ENCODE measurements at regions not wholly inside any gene's neighbourhood (a gene's known extent, or its start where the extent isn't known, plus 50 kb on each side); places are given as distances from the start of the nearest gene placed in this dataset.

DNA sequence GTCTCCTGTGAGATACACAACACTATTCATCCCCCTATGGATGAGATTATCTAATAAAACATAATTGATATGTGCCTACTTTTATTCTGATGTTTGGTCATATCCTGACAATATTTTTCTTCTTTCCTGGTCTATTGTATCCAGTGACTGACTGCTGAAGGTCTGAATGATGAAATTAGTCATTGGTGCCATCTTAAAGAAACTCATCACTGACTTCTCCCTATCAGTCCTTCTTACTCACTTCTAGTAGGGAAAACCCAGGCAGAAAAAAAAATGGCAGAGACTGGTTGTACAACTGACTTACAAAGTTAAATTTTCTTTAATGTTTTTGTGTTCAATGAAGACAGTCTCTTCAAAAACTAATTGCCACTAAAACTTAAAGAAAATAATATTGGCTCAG is 377.4 kb downstream of the HTR7 start:
- H3K36me3 ChIP-seq: no peaks in the 10 kb centered on the region

DNA sequence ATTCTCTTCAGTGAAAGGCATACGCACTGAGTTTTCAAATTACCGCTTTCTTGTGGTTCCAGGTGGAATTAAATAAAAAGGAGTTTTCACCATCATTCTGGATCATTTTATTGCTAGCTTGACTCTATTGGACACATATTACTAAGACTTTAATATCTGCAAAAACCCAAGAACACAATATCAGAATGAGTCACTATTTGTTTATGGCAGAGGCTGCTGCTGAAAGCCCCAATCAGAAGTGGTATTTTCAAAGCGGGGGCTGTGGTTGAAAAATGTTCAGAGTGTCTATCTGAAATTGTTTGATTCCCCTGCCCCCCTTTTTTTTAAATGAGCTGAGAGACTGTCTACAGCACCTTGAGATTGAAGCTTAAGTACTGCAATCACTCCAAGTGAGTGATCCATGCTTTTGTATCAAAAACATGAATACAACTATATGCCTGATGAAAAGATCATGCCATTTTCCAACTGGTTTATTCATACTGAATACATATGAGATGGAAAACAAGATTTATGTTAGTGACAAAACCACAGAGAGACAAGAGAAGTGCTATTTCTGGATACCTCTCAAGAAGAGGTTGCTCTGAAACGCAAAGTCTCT is 376.4 kb downstream of the HTR7 start:
- WGBS, 2 donors: 78 to 81% methylated on average over 4 of the region's 4 CpGs

More for the DNA sequence above, 377.4 kb downstream of the HTR7 start:
- no peak overlapping the region for H3K27ac ChIP-seq
- H3K9me3 ChIP-seq: no peaks in the 10 kb centered on the region
- H3K27me3 ChIP-seq: no peaks in the 10 kb centered on the region
- intact Hi-C loops (cut with DNase I): no loop called here
- H3K4me3 ChIP-seq: no peak overlapping the region
- no peak for TF ChIP-seq POLR2A (IDR thresholded peaks at IDR 0.05)
- TF ChIP-seq, protein P1, sequence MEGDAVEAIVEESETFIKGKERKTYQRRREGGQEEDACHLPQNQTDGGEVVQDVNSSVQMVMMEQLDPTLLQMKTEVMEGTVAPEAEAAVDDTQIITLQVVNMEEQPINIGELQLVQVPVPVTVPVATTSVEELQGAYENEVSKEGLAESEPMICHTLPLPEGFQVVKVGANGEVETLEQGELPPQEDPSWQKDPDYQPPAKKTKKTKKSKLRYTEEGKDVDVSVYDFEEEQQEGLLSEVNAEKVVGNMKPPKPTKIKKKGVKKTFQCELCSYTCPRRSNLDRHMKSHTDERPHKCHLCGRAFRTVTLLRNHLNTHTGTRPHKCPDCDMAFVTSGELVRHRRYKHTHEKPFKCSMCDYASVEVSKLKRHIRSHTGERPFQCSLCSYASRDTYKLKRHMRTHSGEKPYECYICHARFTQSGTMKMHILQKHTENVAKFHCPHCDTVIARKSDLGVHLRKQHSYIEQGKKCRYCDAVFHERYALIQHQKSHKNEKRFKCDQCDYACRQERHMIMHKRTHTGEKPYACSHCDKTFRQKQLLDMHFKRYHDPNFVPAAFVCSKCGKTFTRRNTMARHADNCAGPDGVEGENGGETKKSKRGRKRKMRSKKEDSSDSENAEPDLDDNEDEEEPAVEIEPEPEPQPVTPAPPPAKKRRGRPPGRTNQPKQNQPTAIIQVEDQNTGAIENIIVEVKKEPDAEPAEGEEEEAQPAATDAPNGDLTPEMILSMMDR (IDR thresholded peaks at IDR 0.05): no peak
- no peak for DNase-seq
- H3K4me1 ChIP-seq: peaks cover 0 to 8% (median 0%) of the 10 kb centered on the region in 3 donors

DNA sequence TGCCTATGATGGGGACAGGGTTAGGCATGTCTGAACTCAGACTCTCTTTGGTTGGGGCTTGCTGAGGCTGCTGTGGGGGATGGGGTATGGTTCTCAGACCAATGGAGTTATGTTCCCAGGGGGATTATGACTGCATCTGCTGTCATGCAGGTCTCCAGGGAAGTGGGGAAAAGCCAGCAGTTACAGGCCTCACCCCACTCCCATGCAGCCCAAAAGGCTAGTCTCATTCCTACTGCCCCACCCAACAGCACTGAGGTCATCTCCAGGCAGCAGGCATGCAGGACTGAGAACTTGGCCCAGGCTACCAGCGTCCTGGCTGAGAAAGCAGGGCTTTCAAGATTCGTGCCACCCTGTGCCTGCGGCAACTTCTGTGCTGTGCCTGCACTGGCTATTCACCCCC is 373.3 kb downstream of the HTR7 start:
- intact Hi-C loops (cut with DNase I): no loop called here
- WGBS, 2 donors: 52 to 83% methylated on average over 2 to 3 of the region's 3 CpGs
- H3K36me3 ChIP-seq: no peaks in the 10 kb centered on the region
- H3K27ac ChIP-seq: no peak overlapping the region
- no peaks in the 10 kb centered on the region for H3K27me3 ChIP-seq
- no peaks in the 10 kb centered on the region for H3K9me3 ChIP-seq
- peaks cover 0 to 8% (median 0%) of the 10 kb centered on the region in 3 donors for H3K4me1 ChIP-seq
- DNase-seq: no peak
- no peak overlapping the region for H3K4me3 ChIP-seq
- no peak for TF ChIP-seq POLR2A (IDR thresholded peaks at IDR 0.05)
- TF ChIP-seq, protein P1 (IDR thresholded peaks at IDR 0.05): no peak

More for the DNA sequence above, 376.4 kb downstream of the HTR7 start:
- Histone ChIP-seq H3K4me3 (no peak overlapping the region), H3K4me1 (peaks cover 0 to 8% (median 0%) of the 10 kb centered on the region in 3 donors), H3K36me3 (no peaks in the 10 kb centered on the region), H3K27ac (no peak overlapping the region), H3K27me3 (no peaks in the 10 kb centered on the region), H3K9me3 (no peaks in the 10 kb centered on the region)
- intact Hi-C loops (cut with DNase I): no loop called here
- no peak for TF ChIP-seq POLR2A (IDR thresholded peaks at IDR 0.05)
- TF ChIP-seq, protein P1 (IDR thresholded peaks at IDR 0.05): no peak
- no peak for DNase-seq

DNA sequence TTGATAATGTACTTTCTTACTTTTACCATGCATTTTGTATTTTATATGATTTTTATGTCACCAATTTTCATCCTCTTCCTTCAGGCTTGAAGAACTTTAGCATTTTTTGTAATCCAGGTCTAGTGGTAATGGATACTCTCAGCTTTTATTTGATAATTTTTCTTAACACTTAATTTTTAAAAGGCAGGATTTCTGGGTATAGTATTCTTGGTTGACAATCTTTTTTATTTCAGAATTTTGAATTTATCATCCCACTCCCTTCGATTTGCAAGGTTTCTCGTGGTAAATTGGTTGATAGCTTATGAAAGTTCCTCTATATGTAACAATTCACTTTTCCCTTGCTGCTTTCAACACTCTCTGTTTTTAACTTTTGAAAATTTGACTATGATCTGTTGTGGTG is 363.7 kb downstream of the HTR7 start:
- H3K9me3 ChIP-seq: peaks cover 0 to 26% (median 8%) of the 10 kb centered on the region in 3 donors

DNA sequence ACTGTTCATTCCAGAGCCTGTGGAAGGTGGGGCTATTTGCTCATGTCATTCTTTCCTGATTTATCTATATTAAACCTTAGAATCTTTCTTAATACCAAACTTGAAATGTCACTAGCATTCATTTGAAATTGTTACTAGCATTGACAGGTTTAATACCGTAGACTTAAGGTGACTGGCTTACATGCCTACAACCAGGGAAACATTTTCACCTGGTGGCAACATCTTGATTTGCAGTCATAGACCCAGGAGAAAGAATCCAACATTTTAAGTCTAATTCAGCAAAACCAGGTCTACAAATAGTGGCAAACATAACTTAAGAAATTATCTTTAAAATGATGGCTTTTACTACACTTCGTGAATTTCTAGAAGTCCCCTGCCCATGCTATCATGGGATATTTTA is 353.7 kb downstream of the HTR7 start:
- TF ChIP-seq POLR2A (IDR thresholded peaks at IDR 0.05): no peak
- TF ChIP-seq, protein P1 (IDR thresholded peaks at IDR 0.05): no peak

More for the DNA sequence above, 363.7 kb downstream of the HTR7 start:
- no peaks in the 10 kb centered on the region for H3K4me1 ChIP-seq
- intact Hi-C loops (cut with DNase I): no loop called here
- DNase-seq: no peak
- H3K27me3 ChIP-seq: no peaks in the 10 kb centered on the region
- no peak overlapping the region for H3K4me3 ChIP-seq
- WGBS, 2 donors: 57 to 76% methylated on average over 2 of the region's 2 CpGs
- TF ChIP-seq, protein P1 (IDR thresholded peaks at IDR 0.05): no peak
- no peak for TF ChIP-seq POLR2A (IDR thresholded peaks at IDR 0.05)
- H3K27ac ChIP-seq: no peak overlapping the region
- no peaks in the 10 kb centered on the region for H3K36me3 ChIP-seq

More for the DNA sequence above, 353.7 kb downstream of the HTR7 start:
- Histone ChIP-seq H3K27me3 (peaks cover 0 to 22% (median 0%) of the 10 kb centered on the region in 4 donors), H3K36me3 (no peaks in the 10 kb centered on the region), H3K9me3 (no peaks in the 10 kb centered on the region), H3K4me3 (no peak overlapping the region), H3K27ac (no peak overlapping the region), H3K4me1 (no peaks in the 10 kb centered on the region)
- intact Hi-C loops (cut with DNase I): no loop called here
- DNase-seq: no peak
- 73 to 79% methylated on average over 2 of the region's 2 CpGs for WGBS, 2 donors
